Esophagus squamous epithelium (tissue), 4 donors: ENCODE measurements at regions not wholly inside any gene's neighbourhood (a gene's known extent, or its start where the extent isn't known, plus 50 kb on each side); places are given as distances from the start of the nearest gene placed in this dataset.

ENCODE experiments used
- CTCF ChIP-seq, 6 experiments: fragments of 450-650 bp in 4 of 6; fragments of 200-600 bp in 2 of 6; sonication (generic) in 2 of 6; IDR thresholded peaks; one replicate each; pipeline ENCODE4 v1.5.1; 2016 to 2019; ENCODE audit warnings: antibody characterized with exemption in 6 of 6, mild to moderate bottlenecking in 4 of 6, moderate library complexity in 4 of 6
- POLR2A ChIP-seq, 4 donors: fragments of 450-650 bp; IDR thresholded peaks; one replicate each; pipeline ENCODE4 v1.6.1; 2017; ENCODE audit warnings: antibody characterized with exemption in 4 of 4, mild to moderate bottlenecking in 4 of 4, moderate library complexity in 3 of 4

GRCh38 chr4:32700838-32701237, 1980.7 kb downstream of the PCDH7 start:
- TF ChIP-seq CTCF (IDR thresholded peaks at IDR 0.05) (no peak), POLR2A (IDR thresholded peaks at IDR 0.05) (no peak)
